GM23338 (cell line): ENCODE measurements at regions not wholly inside any gene's neighbourhood (a gene's known extent, or its start where the extent isn't known, plus 50 kb on each side); places are given as distances from the start of the nearest gene placed in this dataset.

Experiments
- ATAC-seq: fragments of 200-7000 bp; cut with Tn5 transposase; 3 replicates; pipeline ENCODE4 v1.9.1; 2020
- DNase-seq: peaks from one replicate; pipeline ENCODE4 v3.0.0-alpha.2; 2015; ENCODE audit warnings: low spot score
- H2AFZ ChIP-seq: fragments of 200-600 bp; sonication (generic); 2 replicates; pipeline ENCODE4 v1.8.0; 2016; ENCODE audit warnings: antibody characterized with exemption, mild to moderate bottlenecking, moderate library complexity
- H3F3A ChIP-seq: fragments of 200-600 bp; sonication (generic); replicated peaks from 2 replicates; pipeline ENCODE4 v1.8.0; 2017; ENCODE audit warnings: antibody characterized with exemption, mixed run types, low read depth
- H3K27ac ChIP-seq: fragments of 200-600 bp; sonication (generic); 2 replicates; pipeline ENCODE4 v1.6.1; 2016; ENCODE audit warnings: low read depth
- H3K27me3 ChIP-seq: fragments of 200-600 bp; sonication (generic); 2 replicates; pipeline ENCODE4 v1.8.0; 2016; ENCODE audit warnings: mild to moderate bottlenecking, mixed run types, moderate library complexity; ENCODE audit not compliant: insufficient read depth
- H3K36me3 ChIP-seq: fragments of 200-600 bp; sonication (generic); 2 replicates; pipeline ENCODE4 v1.8.0; 2016; ENCODE audit warnings: mild to moderate bottlenecking; ENCODE audit not compliant: insufficient read depth
- H3K4me1 ChIP-seq: fragments of 200-600 bp; sonication (generic); 2 replicates; pipeline ENCODE4 v1.8.0; 2016; ENCODE audit warnings: mild to moderate bottlenecking, moderate library complexity; ENCODE audit not compliant: insufficient read depth
- H3K4me2 ChIP-seq: fragments of 200-600 bp; sonication (generic); 2 replicates; pipeline ENCODE4 v1.7.1; 2017; ENCODE audit warnings: mixed run types
- H3K4me3 ChIP-seq: fragments of 200-600 bp; sonication (generic); 2 replicates; pipeline ENCODE4 v1.6.1; 2016; ENCODE audit warnings: mixed run types
- H3K79me2 ChIP-seq: fragments of 200-600 bp; sonication (generic); replicated peaks from 2 replicates; pipeline ENCODE4 v1.8.0; 2017; ENCODE audit warnings: mild to moderate bottlenecking; ENCODE audit not compliant: insufficient read depth
- H3K9me2 ChIP-seq: fragments of 200-600 bp; sonication (generic); 2 replicates; pipeline ENCODE4 v1.8.0; 2017; ENCODE audit not compliant: insufficient read depth
- H4K20me1 ChIP-seq: fragments of 200-600 bp; sonication (generic); replicated peaks from 2 replicates; pipeline ENCODE4 v1.8.0; 2017; ENCODE audit warnings: mild to moderate bottlenecking; ENCODE audit not compliant: insufficient read depth
- H3K27ac Mint-ChIP-seq: 2 replicates; pipeline ENCODE4 v1.8.0; 2020; ENCODE audit warnings: inconsistent platforms, mild to moderate bottlenecking, moderate library complexity, mixed read lengths
- H3K27me3 Mint-ChIP-seq: 3 replicates; pipeline ENCODE4 v1.8.0; 2022; ENCODE audit warnings: low read depth, mild to moderate bottlenecking, moderate library complexity, mixed read lengths, inconsistent platforms; ENCODE audit not compliant: insufficient read depth, poor library complexity
- H3K36me3 Mint-ChIP-seq: 3 replicates; pipeline ENCODE4 v1.8.0; 2021; ENCODE audit warnings: low read depth, mild to moderate bottlenecking, inconsistent platforms, moderate library complexity, mixed read lengths
- H3K4me1 Mint-ChIP-seq: 3 replicates; pipeline ENCODE4 v1.8.0; 2020; ENCODE audit warnings: mild to moderate bottlenecking, inconsistent platforms, mixed read lengths
- H3K4me3 Mint-ChIP-seq: 3 replicates; pipeline ENCODE4 v1.8.0; 2021; ENCODE audit warnings: moderate library complexity, mild to moderate bottlenecking, inconsistent platforms, mixed read lengths
- H3K9me3 Mint-ChIP-seq: 3 replicates; pipeline ENCODE4 v1.8.0; 2020; ENCODE audit warnings: moderate library complexity, mild to moderate bottlenecking, inconsistent platforms, mixed read lengths
- CREB1 ChIP-seq: fragments of 250-450 bp; sonication (Bioruptor Pico); IDR thresholded peaks from 2 replicates; pipeline ENCODE4 v1.5.0; 2020; ENCODE audit warnings: low read depth, mild to moderate bottlenecking, moderate library complexity
- CTCF ChIP-seq, 2 experiments: fragments of 200-600 bp in 1 of 2; sonication (generic) in 1 of 2; conservative IDR thresholded peaks; 2 replicates each; pipeline versions ENCODE4 v1.5.1 to v1.6.1; 2016 to 2017; ENCODE audit warnings: antibody characterized with exemption in 2 of 2, low read depth in 2 of 2, mild to moderate bottlenecking in 2 of 2, moderate library complexity in 1 of 2
- EZH2phosphoT487 ChIP-seq: fragments of 200-600 bp; sonication (generic); IDR thresholded peaks from one replicate; pipeline ENCODE4 v1.8.1; 2018; ENCODE audit warnings: antibody characterized with exemption; ENCODE audit not compliant: unreplicated experiment
- JUNB ChIP-seq: IDR thresholded peaks from one replicate; pipeline ENCODE4 v1.6.1; 2016; ENCODE audit warnings: antibody characterized with exemption; ENCODE audit not compliant: unreplicated experiment
- POLR2AphosphoS5 ChIP-seq: IDR thresholded peaks from 2 replicates; pipeline ENCODE4 v1.6.1; 2016; ENCODE audit warnings: antibody characterized with exemption, low read depth
- REST ChIP-seq: IDR thresholded peaks from one replicate; pipeline ENCODE4 v1.6.1; 2018; ENCODE audit warnings: antibody characterized with exemption; ENCODE audit not compliant: unreplicated experiment
- STAT1 ChIP-seq: IDR thresholded peaks from one replicate; pipeline ENCODE4 v1.6.1; 2016; ENCODE audit warnings: antibody characterized with exemption; ENCODE audit not compliant: unreplicated experiment
- ZNF331 ChIP-seq: fragments of 250-450 bp; sonication (Bioruptor Pico); IDR thresholded peaks from 2 replicates; pipeline ENCODE4 v1.5.0; 2020; ENCODE audit warnings: low read depth, mild to moderate bottlenecking, moderate library complexity
- TF ChIP-seq, protein P1 (sequence below): IDR thresholded peaks from 2 replicates; pipeline ENCODE4 v1.6.1; 2016; ENCODE audit warnings: antibody characterized with exemption

- no peak for TF ChIP-seq REST
- no peak for TF ChIP-seq EZH2phosphoT487
- TF ChIP-seq CTCF (conservative IDR thresholded peaks at IDR 0.05; ENCODE audit: low read depth in 2 of 2) = no peak
- TF ChIP-seq STAT1 = no peak
- no peak for TF ChIP-seq POLR2AphosphoS5
- TF ChIP-seq ZNF331 (CRISPR knock-in tag) = no peak
- TF ChIP-seq, protein P1, sequence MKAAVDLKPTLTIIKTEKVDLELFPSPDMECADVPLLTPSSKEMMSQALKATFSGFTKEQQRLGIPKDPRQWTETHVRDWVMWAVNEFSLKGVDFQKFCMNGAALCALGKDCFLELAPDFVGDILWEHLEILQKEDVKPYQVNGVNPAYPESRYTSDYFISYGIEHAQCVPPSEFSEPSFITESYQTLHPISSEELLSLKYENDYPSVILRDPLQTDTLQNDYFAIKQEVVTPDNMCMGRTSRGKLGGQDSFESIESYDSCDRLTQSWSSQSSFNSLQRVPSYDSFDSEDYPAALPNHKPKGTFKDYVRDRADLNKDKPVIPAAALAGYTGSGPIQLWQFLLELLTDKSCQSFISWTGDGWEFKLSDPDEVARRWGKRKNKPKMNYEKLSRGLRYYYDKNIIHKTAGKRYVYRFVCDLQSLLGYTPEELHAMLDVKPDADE = no peak
- no peak for TF ChIP-seq CREB1 (CRISPR knock-in tag)
Observed at GRCh38 chr20:22928679-22929078, 106.4 kb upstream of the SSTR4 start (continued).

DNA sequence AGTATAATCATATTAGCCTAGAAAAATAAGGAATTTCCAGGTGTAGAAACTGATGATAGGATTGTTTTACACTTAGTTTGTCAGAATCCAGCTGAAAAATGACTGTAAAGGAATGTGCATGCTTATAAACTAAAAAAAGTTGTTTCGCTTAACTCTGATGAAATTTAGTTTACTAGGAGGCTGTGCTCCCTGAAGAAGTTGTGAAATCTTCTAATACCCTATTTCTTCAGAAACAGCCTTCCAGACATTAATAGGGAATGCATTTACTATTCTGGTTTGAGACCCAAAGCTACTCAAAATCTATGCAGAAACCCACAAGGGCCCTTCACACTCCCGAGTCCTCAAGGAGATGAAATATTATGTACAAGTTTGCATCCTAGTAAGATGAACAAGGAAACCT lies 105.5 kb upstream of the SSTR4 start:
- DNase-seq (no peak), ATAC-seq (no peak)
- no peak overlapping the region for H3K27ac ChIP-seq
- no peak overlapping the region for H3K4me3 Mint-ChIP-seq
- no peaks in the 10 kb centered on the region for H3K4me1 ChIP-seq
- no peaks in the 10 kb centered on the region for H3F3A ChIP-seq
- no peaks in the 10 kb centered on the region for H3K36me3 Mint-ChIP-seq
- no peak overlapping the region for H2AFZ ChIP-seq
- no peaks in the 10 kb centered on the region for H3K79me2 ChIP-seq
- H3K27me3 Mint-ChIP-seq = no peaks in the 10 kb centered on the region
- no peak overlapping the region for H3K4me3 ChIP-seq
- no peak overlapping the region for H3K27ac Mint-ChIP-seq
- no peaks in the 10 kb centered on the region for H3K36me3 ChIP-seq
- H4K20me1 ChIP-seq = no peaks in the 10 kb centered on the region
- H3K4me1 Mint-ChIP-seq = no peaks in the 10 kb centered on the region
- H3K4me2 ChIP-seq = no peak overlapping the region
- no peaks in the 10 kb centered on the region for H3K27me3 ChIP-seq
- no peaks in the 10 kb centered on the region for H3K9me3 Mint-ChIP-seq
- H3K9me2 ChIP-seq = peaks cover 7% of the 10 kb centered on the region; the same call in 1 of the 2 replicates
- TF ChIP-seq CTCF (conservative IDR thresholded peaks at IDR 0.05; ENCODE audit: low read depth in 2 of 2) (no peak), JUNB (no peak), REST (no peak)
